ENCODE measurements at regions not wholly inside any gene's neighbourhood (a gene's known extent, or its start where the extent isn't known, plus 50 kb on each side); places are given as distances from the start of the nearest gene placed in this dataset.

- BruUV-seq (replicated peaks), result no TSS peak
- peak; percentile 38 for DNase-seq
- Histone ChIP-seq H3K27me3 (ENCODE audit: control insufficient read depth, insufficient read depth, low read length) (no peaks in the 10 kb centered on the region), H3K9me3 (ENCODE audit: control insufficient read depth, insufficient read depth, low read length) (no peaks in the 10 kb centered on the region), H2BK5ac (ENCODE audit: low read depth, low read length, poor library complexity, severe bottlenecking) (no peak overlapping the region), H2BK15ac (ENCODE audit: low read depth, low read length) (no peak overlapping the region), H3K14ac (replicated peaks; ENCODE audit: low read depth, low read length) (no peak overlapping the region; the same call in 1 of the 2 replicates), H3K56ac (ENCODE audit: extremely low read depth, insufficient read depth, low read length) (no peak overlapping the region), H3K9ac (ENCODE audit: low read depth, low read length) (no peak overlapping the region), H4K20me1 (ENCODE audit: insufficient read depth, low read length) (no peaks in the 10 kb centered on the region), H2AK9ac (replicated peaks; ENCODE audit: low read depth, low read length, poor library complexity) (no peak overlapping the region), H3K4me1 (ENCODE audit: control insufficient read depth, insufficient read depth, low read length) (peaks cover 8% of the 10 kb centered on the region), H3K79me1 (ENCODE audit: low read depth in 1 of 2, low read length in 2 of 2) (no peaks in the 10 kb centered on the region), H2AFZ (replicated peaks; ENCODE audit: low read length, poor library complexity) (peak overlapping the region; percentile 64), H3K4me3 (ENCODE audit: insufficient read depth, low read depth, low read length) (no peak overlapping the region), H3K27ac (ENCODE audit: insufficient read depth, low read length) (no peak overlapping the region), H2BK20ac (ENCODE audit: low read depth, low read length) (peak overlapping the region; percentile 47; the same call in 1 of the 2 replicates), H3K4ac (ENCODE audit: low read depth, low read length) (no peak overlapping the region), H3K4me2 (ENCODE audit: low read depth, low read length) (no peak overlapping the region), H4K91ac (ENCODE audit: insufficient read depth, low read depth, low read length) (no peak overlapping the region), H4K8ac (ENCODE audit: low read depth in 2 of 2, low read length in 2 of 2) (peak overlapping the region in 1 of 2 experiments; percentile 8; a peak in 1 of 4 replicates), H3K23ac (ENCODE audit: low read depth, low read length) (peak overlapping the region; percentile 31; the same call in 1 of the 2 replicates), H3K36me3 (ENCODE audit: control insufficient read depth, insufficient read depth, low read length) (no peaks in the 10 kb centered on the region), H4K5ac (ENCODE audit: low read depth, low read length) (peak overlapping the region; percentile 18), H2AK5ac (ENCODE audit: low read depth, low read length) (no peak overlapping the region), H3K18ac (ENCODE audit: low read depth, low read length) (peak overlapping the region; percentile 18), H3K9me1 (ENCODE audit: insufficient read depth, low read length) (no peaks in the 10 kb centered on the region; the same call in 1 of the 2 replicates), H2BK120ac (ENCODE audit: low read depth, low read length) (no peak overlapping the region; the same call in 1 of the 2 replicates)
- CTCF ChIA-PET, result interaction anchor here (0.7 to 1.2 kb wide), 2 partner anchors 21 to 1063 kb away, joined by 3 read pairs; no protein-coding TSS in a partner anchor
- TF ChIP-seq MXI1 (IDR thresholded peaks at IDR 0.05; ENCODE audit: borderline replicate concordance, low read depth, low read length) (no peak), NFE2L2 (IDR thresholded peaks at IDR 0.05; ENCODE audit: low read depth, low read length) (peak; percentile 72), RAD21 (IDR thresholded peaks at IDR 0.05; ENCODE audit: low read length) (no peak)
- in situ Hi-C loops (cut with MboI; ENCODE audit: low sequenced_read_pairs) (no loop called here), intact Hi-C loops (cut with micrococcal nuclease) (no loop called here), dilution Hi-C loops (cut with HindIII; ENCODE audit: low sequenced_read_pairs, unreplicated experiment) (no loop called here)
- WGBS, 2 experiments (ENCODE audit: extremely low coverage in 2 of 2, insufficient read length in 1 of 2), result 43% methylated on average over 1 of the region's 1 CpG; no CpG with 5 or more reads in 1 of the 2 experiments
- ATAC-seq (ENCODE audit: low read depth), result no peak
- POLR2A ChIA-PET (ENCODE audit: unreplicated experiment), result no interaction called here
Observed at GRCh38 chr3:15955968-15956367, 158.2 kb upstream of the ANKRD28 start.

Measured in IMR-90 (cell line).